IPS DF 6.9 (cell line): ENCODE measurements at regions not wholly inside any gene's neighbourhood (a gene's known extent, or its start where the extent isn't known, plus 50 kb on each side); places are given as distances from the start of the nearest gene placed in this dataset.

Experiments used
- DNase-seq: peaks from one replicate; pipeline ENCODE4 v3.0.0-alpha.2; 2013; ENCODE audit warnings: low read depth, low spot score
- H3K27ac ChIP-seq: one replicate; pipeline ENCODE4 v1.5.1; 2013; ENCODE audit warnings: low read length, control low read depth
- H3K27me3 ChIP-seq: 2 replicates; pipeline ENCODE4 v1.6.1; 2013; ENCODE audit warnings: mild to moderate bottlenecking, low read length; ENCODE audit not compliant: control insufficient read depth, insufficient read depth
- H3K36me3 ChIP-seq: 2 replicates; pipeline ENCODE4 v1.6.1; 2013; ENCODE audit warnings: low read length; ENCODE audit not compliant: control insufficient read depth, insufficient read depth
- H3K4me1 ChIP-seq: 2 replicates; pipeline ENCODE4 v1.6.1; 2013; ENCODE audit warnings: low read length; ENCODE audit not compliant: control insufficient read depth, insufficient read depth
- H3K4me3 ChIP-seq: 2 replicates; pipeline ENCODE4 v1.5.1; 2013; ENCODE audit warnings: mild to moderate bottlenecking, low read length
- H3K9me3 ChIP-seq: 2 replicates; pipeline ENCODE4 v1.6.1; 2013; ENCODE audit warnings: low read length, inconsistent platforms; ENCODE audit not compliant: control insufficient read depth, insufficient read depth
- WGBS: extraction: QIAGEN DNeasy Blood & Tissue Kit; methylation state at CpG from one replicate; pipeline ENCODE4 v1.1.7; 2013; ENCODE audit warnings: mixed read lengths, missing lambda C conversion rate; ENCODE audit not compliant: insufficient read length, insufficient coverage; 5-methylcytosine and 5-hydroxymethylcytosine counted together

DNA sequence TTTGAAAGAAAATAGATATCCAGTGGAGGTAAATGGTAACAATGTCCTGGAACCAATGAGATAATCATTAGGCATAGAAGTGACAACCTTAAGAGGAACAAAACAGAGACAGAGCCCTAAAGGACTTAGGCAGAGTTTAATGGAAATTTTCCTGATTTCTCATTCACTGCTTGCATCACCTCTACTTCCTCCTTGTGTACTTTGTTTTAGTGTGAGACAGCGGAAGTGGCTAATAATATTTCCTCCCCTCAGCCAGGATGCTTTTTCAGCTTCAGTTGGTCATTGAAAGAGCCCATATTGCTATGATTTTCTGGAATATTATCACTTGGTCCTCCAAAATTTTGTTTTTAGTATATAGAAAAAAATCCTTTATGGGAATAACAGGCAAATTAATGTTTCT is 153.4 kb upstream of the MPDZ start:
- Histone ChIP-seq H3K27ac (no peak overlapping the region), H3K4me3 (no peak overlapping the region), H3K36me3 (no peaks in the 10 kb centered on the region), H3K4me1 (peaks cover 4% of the 10 kb centered on the region), H3K9me3 (no peaks in the 10 kb centered on the region), H3K27me3 (no peaks in the 10 kb centered on the region)
- WGBS = no CpG with 5 or more reads among the region's 1 CpG
- no peak for DNase-seq

GRCh38 chr9:13431692-13432091 is 152.2 kb upstream of the MPDZ start:
- no peak overlapping the region for H3K27ac ChIP-seq
- H3K4me1 ChIP-seq = peaks cover 4% of the 10 kb centered on the region
- H3K4me3 ChIP-seq = no peak overlapping the region
- H3K36me3 ChIP-seq = no peaks in the 10 kb centered on the region
- no CpG with 5 or more reads among the region's 2 CpGs for WGBS
- no peaks in the 10 kb centered on the region for H3K27me3 ChIP-seq
- DNase-seq = no peak
- H3K9me3 ChIP-seq = no peaks in the 10 kb centered on the region

DNA sequence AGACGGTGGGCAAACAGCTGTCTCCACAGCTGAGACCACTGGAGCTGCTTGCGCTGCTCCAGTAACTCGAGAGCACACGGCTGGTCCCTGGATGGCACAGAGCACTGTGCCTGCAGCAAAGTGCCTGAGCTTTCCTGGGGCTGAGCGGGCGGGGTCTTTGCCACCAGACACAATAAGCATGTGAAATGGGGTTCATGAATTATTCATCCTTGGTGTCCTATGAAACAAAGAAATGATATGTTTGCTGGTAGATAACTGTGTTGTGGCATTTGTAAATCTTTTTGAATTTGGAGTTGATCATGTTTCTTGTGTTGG is 151.7 kb upstream of the MPDZ start:
- Histone ChIP-seq H3K36me3 (no peaks in the 10 kb centered on the region), H3K9me3 (no peaks in the 10 kb centered on the region), H3K4me3 (no peak overlapping the region), H3K27ac (no peak overlapping the region), H3K27me3 (no peaks in the 10 kb centered on the region), H3K4me1 (peaks cover 4% of the 10 kb centered on the region)
- no CpG with 5 or more reads among the region's 6 CpGs for WGBS
- no peak for DNase-seq

- Histone ChIP-seq H3K27ac (no peak overlapping the region), H3K9me3 (no peaks in the 10 kb centered on the region), H3K4me3 (no peak overlapping the region), H3K27me3 (no peaks in the 10 kb centered on the region), H3K36me3 (no peaks in the 10 kb centered on the region), H3K4me1 (peaks cover 4% of the 10 kb centered on the region)
- no peak for DNase-seq
- no CpG with 5 or more reads among the region's 11 CpGs for WGBS
Measured at GRCh38 chr9:13430368-13431221, 151.1 kb upstream of the MPDZ start.

DNA sequence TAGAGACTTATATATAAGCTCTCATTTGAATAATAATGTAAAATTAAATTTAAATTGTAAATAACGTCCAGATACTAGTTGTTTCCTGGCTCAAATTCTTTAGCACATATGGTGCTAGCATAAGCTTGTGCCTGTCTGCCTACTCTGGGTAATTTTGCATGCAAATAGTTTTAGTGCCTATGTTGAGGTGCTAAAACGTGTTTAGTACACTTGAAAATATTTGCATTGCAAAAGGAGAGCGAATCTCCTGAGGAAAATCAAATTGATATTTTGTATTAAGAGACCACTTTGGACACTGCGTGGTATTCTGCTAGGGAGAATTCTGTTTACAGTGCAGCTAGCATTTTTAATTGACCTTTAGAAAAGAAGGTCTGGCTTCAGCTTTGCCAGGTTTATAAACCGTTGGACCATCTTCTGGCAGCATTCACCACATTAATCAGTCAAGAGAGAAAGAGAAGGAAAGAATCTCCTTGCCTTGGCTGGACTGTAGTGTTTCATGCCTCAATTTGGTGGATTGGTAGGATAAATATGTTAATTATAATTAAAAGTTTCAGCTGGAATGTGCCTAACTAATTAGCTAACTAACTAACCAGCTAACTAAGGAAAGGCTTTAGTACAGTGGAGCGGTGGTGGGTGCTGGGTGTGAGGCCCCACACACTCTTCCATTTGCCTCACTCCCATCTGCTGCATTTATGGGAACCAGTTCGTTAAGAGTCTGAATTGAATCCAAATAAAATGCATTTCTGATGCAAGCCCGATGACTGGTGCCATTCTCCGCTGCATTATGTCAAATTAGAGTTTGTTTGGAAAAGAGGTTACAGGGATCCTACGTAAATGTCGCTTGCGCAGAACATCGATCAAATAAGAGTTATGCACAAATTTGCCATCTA is 150.1 kb upstream of the MPDZ start:
- no CpG with 5 or more reads among the region's 13 CpGs for WGBS
- DNase-seq = no peak
- H3K27me3 ChIP-seq = no peaks in the 10 kb centered on the region
- H3K4me1 ChIP-seq = peaks cover 4% of the 10 kb centered on the region
- H3K36me3 ChIP-seq = no peaks in the 10 kb centered on the region
- no peak overlapping the region for H3K27ac ChIP-seq
- no peaks in the 10 kb centered on the region; the same call in 1 of the 2 replicates for H3K9me3 ChIP-seq
- no peak overlapping the region for H3K4me3 ChIP-seq

DNA sequence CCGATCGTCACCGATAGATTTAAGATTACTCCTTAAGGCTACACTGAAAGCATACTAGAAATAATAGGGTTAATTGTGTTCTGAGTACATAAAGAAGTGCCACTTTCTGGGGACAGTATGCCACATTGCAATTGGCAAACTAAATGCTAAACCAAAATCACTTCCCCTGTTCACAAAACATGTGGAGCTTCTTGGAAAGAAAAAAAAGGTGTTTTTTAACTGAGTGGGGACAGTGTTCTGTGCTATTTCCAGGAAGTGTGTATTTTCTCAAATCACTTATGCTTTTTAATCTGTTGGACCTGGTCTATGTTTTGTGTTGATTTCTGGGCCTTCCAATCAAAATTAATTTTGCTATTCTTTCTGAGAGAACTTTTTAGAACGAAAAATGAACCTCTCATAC is 149.3 kb upstream of the MPDZ start:
- no CpG with 5 or more reads among the region's 4 CpGs for WGBS
- no peak overlapping the region for H3K4me3 ChIP-seq
- no peaks in the 10 kb centered on the region; the same call in 1 of the 2 replicates for H3K9me3 ChIP-seq
- H3K4me1 ChIP-seq = peaks cover 4% of the 10 kb centered on the region
- no peaks in the 10 kb centered on the region for H3K36me3 ChIP-seq
- H3K27me3 ChIP-seq = no peaks in the 10 kb centered on the region
- no peak overlapping the region for H3K27ac ChIP-seq
- DNase-seq = no peak

GRCh38 chr9:13427587-13427986 is 148.1 kb upstream of the MPDZ start:
- no peaks in the 10 kb centered on the region for H3K36me3 ChIP-seq
- WGBS = no CpG with 5 or more reads among the region's 3 CpGs
- H3K4me3 ChIP-seq = no peak overlapping the region
- H3K27me3 ChIP-seq = no peaks in the 10 kb centered on the region
- H3K27ac ChIP-seq = no peak overlapping the region
- no peaks in the 10 kb centered on the region; the same call in 1 of the 2 replicates for H3K9me3 ChIP-seq
- DNase-seq = peak; percentile 35
- H3K4me1 ChIP-seq = peaks cover 4% of the 10 kb centered on the region

GRCh38 chr9:13426606-13427005 is 147.1 kb upstream of the MPDZ start:
- no peak overlapping the region for H3K4me3 ChIP-seq
- H3K36me3 ChIP-seq = no peaks in the 10 kb centered on the region
- H3K4me1 ChIP-seq = peaks cover 4% of the 10 kb centered on the region
- H3K27me3 ChIP-seq = no peaks in the 10 kb centered on the region
- no peak for DNase-seq
- no CpG with 5 or more reads among the region's 3 CpGs for WGBS
- no peak overlapping the region for H3K27ac ChIP-seq
- no peaks in the 10 kb centered on the region; the same call in 1 of the 2 replicates for H3K9me3 ChIP-seq

DNA sequence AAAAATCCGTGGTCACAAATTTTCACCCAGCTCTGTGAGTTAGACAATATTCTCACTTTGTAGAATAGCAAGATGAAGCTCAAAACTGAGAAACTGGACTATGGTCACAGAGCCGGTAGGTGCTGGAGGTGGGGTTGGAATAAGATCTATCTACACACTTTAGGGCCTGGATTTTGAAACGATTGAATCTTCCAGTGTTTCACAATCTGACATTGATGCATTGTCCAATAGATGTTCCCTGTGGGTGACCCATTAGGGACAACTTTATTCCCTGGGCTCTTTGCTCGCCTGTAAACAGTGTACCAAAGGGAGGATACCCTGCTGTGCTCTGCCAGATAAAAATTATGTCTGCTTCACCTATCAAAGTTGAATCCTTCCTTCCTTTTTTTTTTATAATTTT is 145.4 kb upstream of the MPDZ start:
- H3K27ac ChIP-seq = no peak overlapping the region
- no peaks in the 10 kb centered on the region for H3K36me3 ChIP-seq
- no peak overlapping the region for H3K4me3 ChIP-seq
- no peak for DNase-seq
- WGBS = no CpG with 5 or more reads among the region's 4 CpGs
- H3K27me3 ChIP-seq = no peaks in the 10 kb centered on the region
- peaks cover 2% of the 10 kb centered on the region; the same call in 1 of the 2 replicates for H3K4me1 ChIP-seq
- H3K9me3 ChIP-seq = no peaks in the 10 kb centered on the region; the same call in 1 of the 2 replicates

DNA sequence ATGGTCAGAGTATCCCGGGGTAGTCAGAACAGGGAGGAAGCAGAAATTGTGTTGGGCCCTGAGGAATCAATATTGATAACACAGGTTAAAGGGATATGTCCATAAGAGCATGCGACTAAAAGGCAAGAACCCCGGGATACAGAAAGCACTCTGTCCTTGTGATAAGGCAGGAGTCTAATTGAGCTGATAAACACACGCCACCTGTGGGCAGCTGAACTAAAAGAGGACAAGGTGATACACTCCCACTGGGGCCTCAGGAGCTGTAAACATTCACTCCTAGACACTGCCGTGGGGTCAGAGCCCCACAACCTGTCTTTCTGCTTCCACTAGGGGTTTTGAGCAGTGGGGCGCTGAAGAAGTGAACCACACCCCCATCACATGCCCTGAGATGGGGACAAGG is 144.7 kb upstream of the MPDZ start:
- H3K4me3 ChIP-seq = no peak overlapping the region
- no peaks in the 10 kb centered on the region; the same call in 1 of the 2 replicates for H3K9me3 ChIP-seq
- no peak for DNase-seq

More for the DNA sequence above, 144.7 kb upstream of the MPDZ start:
- Histone ChIP-seq H3K36me3 (no peaks in the 10 kb centered on the region), H3K4me1 (peaks cover under 1% of the 10 kb centered on the region; the same call in 1 of the 2 replicates), H3K27ac (no peak overlapping the region), H3K27me3 (no peaks in the 10 kb centered on the region)
- WGBS = no CpG with 5 or more reads among the region's 6 CpGs
